ENCODE measurements at regions not wholly inside any gene's neighbourhood (a gene's known extent, or its start where the extent isn't known, plus 50 kb on each side); places are given as distances from the start of the nearest gene placed in this dataset.
"Not testable (repeated sequence)": the region's sequence is repeated elsewhere in the genome, so short reads cannot be mapped to it uniquely, and the experiment has no call there.

DNA sequence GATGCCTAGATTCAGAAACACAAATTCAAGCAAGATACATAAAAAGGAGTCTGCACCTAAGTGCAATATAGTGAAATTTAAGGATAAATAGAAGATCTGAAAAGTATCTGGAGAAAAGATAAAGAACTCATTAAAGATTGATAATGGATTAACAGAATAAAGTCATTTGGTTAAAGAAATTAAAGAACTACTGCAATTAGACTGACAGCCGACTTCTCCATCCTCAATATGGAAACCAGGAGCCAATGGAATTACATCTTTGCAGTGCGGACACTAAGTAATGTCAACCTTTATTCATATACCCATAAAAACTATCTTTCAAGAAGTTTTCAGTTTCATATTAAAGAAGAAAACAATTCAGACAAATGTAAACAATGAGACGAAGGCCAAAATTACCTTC, 81.0 kb downstream of the MRPL36 start:
- no peak for DNase-seq
- no peaks in the 10 kb centered on the region for H3K27me3 ChIP-seq (ENCODE audit: insufficient read depth, low read length)
- H3K27me3 Mint-ChIP-seq: no peaks in the 10 kb centered on the region

GRCh38 chr5:1710091-1710490, 89.5 kb downstream of the MRPL36 start:
- POLR2A ChIA-PET (ENCODE audit: partially characterized antibody); CTCF ChIA-PET (ENCODE audit: partially characterized antibody); H3K4me3 ChIP-seq (ENCODE audit: low read length in 2 of 2); H3K27me3 ChIP-seq (ENCODE audit: insufficient read depth, low read length); H3K36me3 Mint-ChIP-seq; H3K4me1 ChIP-seq (ENCODE audit: insufficient read depth, low read length); H3K27ac ChIP-seq (ENCODE audit: low read depth, low read length); H3K9me3 ChIP-seq (ENCODE audit: control insufficient read depth in 1 of 2, low read length in 2 of 2); intact Hi-C loops (cut with micrococcal nuclease); H3K9me3 Mint-ChIP-seq; H3K36me3 ChIP-seq (ENCODE audit: insufficient read depth, low read length): not testable (repeated sequence)
- Mint-ChIP-seq H3K27me3 (peaks cover 12 to 13% of the 10 kb centered on the region in 2 donors), H3K27ac (peak overlapping the region in 4 of 7 donors; percentile 21 to 89 (median 48)), H3K4me1 (peaks cover 2 to 13% (median 10%) of the 10 kb centered on the region in 4 donors), H3K4me3 (peak overlapping the region; percentile 57 to 89 (median 80))
- DNase-seq: peak in 3 of 5 donors; percentile 32 to 70 (median 60)

More for the DNA sequence above, 81.0 kb downstream of the MRPL36 start:
- H3K9me3 Mint-ChIP-seq: peaks cover 2 to 42% (median 27%) of the 10 kb centered on the region in 8 donors
- peaks cover 7 to 13% of the 10 kb centered on the region in 2 donors for H3K36me3 Mint-ChIP-seq
- ChIA-PET POLR2A (ENCODE audit: partially characterized antibody) (no interaction called here), CTCF (ENCODE audit: partially characterized antibody) (no interaction called here)
- Histone ChIP-seq H3K36me3 (ENCODE audit: insufficient read depth, low read length) (no peaks in the 10 kb centered on the region), H3K9me3 (ENCODE audit: control insufficient read depth in 1 of 2, low read length in 2 of 2) (peaks cover 0 to 5% of the 10 kb centered on the region in 2 donors), H3K4me1 (ENCODE audit: insufficient read depth, low read length) (no peaks in the 10 kb centered on the region), H3K4me3 (ENCODE audit: low read length in 2 of 2) (no peak overlapping the region), H3K27ac (ENCODE audit: low read depth, low read length) (no peak overlapping the region)
- H3K27ac Mint-ChIP-seq: no peak overlapping the region
- peaks cover 0 to 3% (median 0%) of the 10 kb centered on the region in 4 donors for H3K4me1 Mint-ChIP-seq
- intact Hi-C loops (cut with micrococcal nuclease): no loop called here
- no peak overlapping the region for H3K4me3 Mint-ChIP-seq

DNA sequence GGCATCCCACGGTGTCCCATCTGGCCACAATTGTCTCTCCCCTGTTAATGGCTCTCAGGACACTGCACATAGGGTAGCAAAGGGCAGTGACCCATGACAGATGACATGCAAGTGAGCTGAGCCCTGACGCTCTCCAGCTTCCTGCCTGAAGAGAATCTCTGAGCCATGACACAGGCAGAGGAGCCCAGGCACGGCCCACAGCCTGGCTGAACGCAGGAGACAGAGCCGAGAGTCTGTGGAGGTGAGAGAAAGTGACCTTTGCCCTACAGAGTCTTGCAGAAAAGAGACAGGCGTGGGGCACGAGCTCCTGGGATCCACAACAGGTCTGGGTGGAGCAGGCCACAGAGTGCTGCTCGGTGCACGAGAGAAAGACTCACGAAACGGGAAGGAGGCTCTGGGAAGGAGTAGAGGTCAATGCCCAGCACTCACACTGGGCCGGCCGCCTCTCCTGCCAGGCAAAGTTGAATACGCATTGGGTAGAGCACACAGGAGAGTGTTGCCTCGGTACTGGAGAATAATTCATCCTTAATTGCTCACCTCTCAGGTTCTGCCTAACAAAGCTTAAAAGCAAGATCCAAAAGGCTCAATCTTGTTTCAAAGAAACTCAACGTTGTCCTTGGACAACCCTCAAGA, 90.3 kb downstream of the MRPL36 start:
- Mint-ChIP-seq H3K27ac (peak overlapping the region in 4 of 7 donors; percentile 21 to 89 (median 66)), H3K4me1 (peaks cover 2 to 13% (median 10%) of the 10 kb centered on the region in 4 donors), H3K4me3 (peak overlapping the region; percentile 64 to 89 (median 80)), H3K36me3 (no peaks in the 10 kb centered on the region), H3K9me3 (no peaks in the 10 kb centered on the region), H3K27me3 (peaks cover 13 to 14% of the 10 kb centered on the region in 2 donors)
- ChIA-PET POLR2A (ENCODE audit: partially characterized antibody) (no interaction called here), CTCF (ENCODE audit: partially characterized antibody) (no interaction called here)
- no peak overlapping the region for H3K27ac ChIP-seq (ENCODE audit: low read depth, low read length)
- H3K36me3 ChIP-seq (ENCODE audit: insufficient read depth, low read length): no peaks in the 10 kb centered on the region
- H3K4me1 ChIP-seq (ENCODE audit: insufficient read depth, low read length): no peaks in the 10 kb centered on the region
- no peaks in the 10 kb centered on the region for H3K9me3 ChIP-seq (ENCODE audit: control insufficient read depth in 1 of 2, low read length in 2 of 2)
- no peaks in the 10 kb centered on the region for H3K27me3 ChIP-seq (ENCODE audit: insufficient read depth, low read length)
- intact Hi-C loops (cut with micrococcal nuclease): no loop called here
- H3K4me3 ChIP-seq (ENCODE audit: low read length in 2 of 2): no peak overlapping the region
- no peak for DNase-seq

- H3K27ac Mint-ChIP-seq: peak overlapping the region in 1 of 7 donors; percentile 10
Observed at GRCh38 chr5:1708592-1709141, 91.0 kb downstream of the MRPL36 start.

GRCh38 chr5:1707467-1707866, 92.2 kb downstream of the MRPL36 start:
- no peaks in the 10 kb centered on the region for H3K27me3 ChIP-seq (ENCODE audit: insufficient read depth, low read length)
- no peaks in the 10 kb centered on the region for H3K9me3 ChIP-seq (ENCODE audit: control insufficient read depth in 1 of 2, low read length in 2 of 2)
- Mint-ChIP-seq H3K27me3 (peaks cover 16 to 17% of the 10 kb centered on the region in 2 donors), H3K36me3 (no peaks in the 10 kb centered on the region), H3K27ac (peak overlapping the region in 1 of 7 donors; percentile 30), H3K4me3 (peak overlapping the region in 1 of 8 donors; percentile 7), H3K4me1 (peaks cover 2 to 13% (median 10%) of the 10 kb centered on the region in 4 donors), H3K9me3 (no peaks in the 10 kb centered on the region)
- CTCF ChIA-PET (ENCODE audit: partially characterized antibody): no interaction called here
- POLR2A ChIA-PET (ENCODE audit: partially characterized antibody): no interaction called here
- no peaks in the 10 kb centered on the region for H3K36me3 ChIP-seq (ENCODE audit: insufficient read depth, low read length)
- intact Hi-C loops (cut with micrococcal nuclease): no loop called here
- DNase-seq: no peak
- H3K4me3 ChIP-seq (ENCODE audit: low read length in 2 of 2): no peak overlapping the region
- no peaks in the 10 kb centered on the region for H3K4me1 ChIP-seq (ENCODE audit: insufficient read depth, low read length)
- H3K27ac ChIP-seq (ENCODE audit: low read depth, low read length): no peak overlapping the region

More at GRCh38 chr5:1708592-1709141, 91.0 kb downstream of the MRPL36 start:
- H3K27me3 Mint-ChIP-seq: peaks cover 14 to 15% of the 10 kb centered on the region in 2 donors
- H3K4me1 Mint-ChIP-seq: peaks cover 2 to 13% (median 10%) of the 10 kb centered on the region in 4 donors
- H3K4me1 ChIP-seq (ENCODE audit: insufficient read depth, low read length): no peaks in the 10 kb centered on the region
- no peaks in the 10 kb centered on the region for H3K27me3 ChIP-seq (ENCODE audit: insufficient read depth, low read length)
- DNase-seq: no peak
- H3K36me3 ChIP-seq (ENCODE audit: insufficient read depth, low read length): no peaks in the 10 kb centered on the region
- peak overlapping the region in 4 of 8 donors; percentile 84 to 89 (median 86) for H3K4me3 Mint-ChIP-seq
- no peak overlapping the region for H3K4me3 ChIP-seq (ENCODE audit: low read length in 2 of 2)
- no peaks in the 10 kb centered on the region for H3K9me3 Mint-ChIP-seq
- H3K36me3 Mint-ChIP-seq: no peaks in the 10 kb centered on the region
- ChIA-PET POLR2A (ENCODE audit: partially characterized antibody) (no interaction called here), CTCF (ENCODE audit: partially characterized antibody) (no interaction called here)
- H3K9me3 ChIP-seq (ENCODE audit: control insufficient read depth in 1 of 2, low read length in 2 of 2): no peaks in the 10 kb centered on the region
- intact Hi-C loops (cut with micrococcal nuclease): no loop called here
- no peak overlapping the region for H3K27ac ChIP-seq (ENCODE audit: low read depth, low read length)

DNA sequence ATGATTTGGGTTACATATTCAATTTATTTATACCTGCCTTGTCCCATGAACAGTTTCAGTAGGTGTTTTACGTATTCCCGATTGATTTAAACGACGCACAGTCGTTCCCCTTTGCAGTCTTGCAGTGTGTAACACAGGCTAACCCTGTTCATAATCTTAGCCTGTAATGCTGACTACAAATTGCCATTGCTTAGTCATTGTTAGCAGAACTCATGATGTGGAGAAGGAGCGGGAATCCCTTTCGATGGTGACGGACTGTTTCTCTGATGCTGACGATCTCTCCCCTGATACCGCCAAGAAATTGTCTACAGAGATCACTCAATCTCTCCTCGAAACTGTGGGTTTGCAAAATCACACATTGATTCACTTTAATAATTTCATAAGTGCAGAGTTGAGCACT, 93.2 kb downstream of the MRPL36 start:
- no peaks in the 10 kb centered on the region for H3K36me3 Mint-ChIP-seq
- no peak overlapping the region for H3K4me3 Mint-ChIP-seq
- Histone ChIP-seq H3K9me3 (ENCODE audit: control insufficient read depth in 1 of 2, low read length in 2 of 2) (no peaks in the 10 kb centered on the region), H3K27ac (ENCODE audit: low read depth, low read length) (no peak overlapping the region), H3K4me1 (ENCODE audit: insufficient read depth, low read length) (no peaks in the 10 kb centered on the region), H3K27me3 (ENCODE audit: insufficient read depth, low read length) (no peaks in the 10 kb centered on the region), H3K36me3 (ENCODE audit: insufficient read depth, low read length) (no peaks in the 10 kb centered on the region), H3K4me3 (ENCODE audit: low read length in 2 of 2) (no peak overlapping the region)
- ChIA-PET CTCF (ENCODE audit: partially characterized antibody) (no interaction called here), POLR2A (ENCODE audit: partially characterized antibody) (no interaction called here)
- intact Hi-C loops (cut with micrococcal nuclease): no loop called here
- peak overlapping the region in 1 of 7 donors; percentile 6 for H3K27ac Mint-ChIP-seq
- H3K9me3 Mint-ChIP-seq: no peaks in the 10 kb centered on the region
- peaks cover 2 to 13% (median 10%) of the 10 kb centered on the region in 4 donors for H3K4me1 Mint-ChIP-seq
- no peak for DNase-seq
- peaks cover 17 to 18% of the 10 kb centered on the region in 2 donors for H3K27me3 Mint-ChIP-seq

- H3K36me3 ChIP-seq (ENCODE audit: insufficient read depth, low read length): no peaks in the 10 kb centered on the region
- DNase-seq: no peak
- no peaks in the 10 kb centered on the region for H3K9me3 ChIP-seq (ENCODE audit: control insufficient read depth in 1 of 2, low read length in 2 of 2)
- intact Hi-C loops (cut with micrococcal nuclease): no loop called here
- no peaks in the 10 kb centered on the region for H3K4me1 ChIP-seq (ENCODE audit: insufficient read depth, low read length)
- no peak overlapping the region for H3K27ac ChIP-seq (ENCODE audit: low read depth, low read length)
- Mint-ChIP-seq H3K4me3 (no peak overlapping the region), H3K27ac (no peak overlapping the region), H3K4me1 (peaks cover 2 to 13% (median 10%) of the 10 kb centered on the region in 4 donors), H3K9me3 (no peaks in the 10 kb centered on the region), H3K27me3 (peaks cover 17 to 19% of the 10 kb centered on the region in 2 donors), H3K36me3 (no peaks in the 10 kb centered on the region)
- ChIA-PET POLR2A (ENCODE audit: partially characterized antibody) (no interaction called here), CTCF (ENCODE audit: partially characterized antibody) (no interaction called here)
- H3K4me3 ChIP-seq (ENCODE audit: low read length in 2 of 2): no peak overlapping the region
- H3K27me3 ChIP-seq (ENCODE audit: insufficient read depth, low read length): no peaks in the 10 kb centered on the region
Observed at GRCh38 chr5:1706021-1706420, 93.6 kb downstream of the MRPL36 start.

Data from CD4-positive, alpha-beta memory T cell (primary cell).